HCT116 (cell line): ENCODE measurements at regions not wholly inside any gene's neighbourhood (a gene's known extent, or its start where the extent isn't known, plus 50 kb on each side); places are given as distances from the start of the nearest gene placed in this dataset.

ENCODE experiments used
- ATAC-seq: fragments of 200-7000 bp; cut with Tn5 transposase; 2 replicates; pipeline ENCODE4 v1.9.1; 2020; ENCODE audit warnings: mild to moderate bottlenecking, moderate library complexity
- BruUV-seq: library from RNA; stranded (reverse); fragments of 400-500 nt; replicated peaks from 2 replicates; lab custom pipeline; 2021; lab: Mats Ljungman, UMichigan
- CTCF ChIA-PET: fragments of 300-600 bp; sonication (Branson Sonifier 250); formaldehyde crosslinking; loops from one replicate; lab custom pipeline; 2021; ENCODE audit warnings: antibody characterized with exemption; lab: Charles Lee
- POLR2A ChIA-PET: fragments of 300-600, 350-600 bp; sonication (Branson Sonifier 250); formaldehyde crosslinking; loops from one replicate; lab custom pipeline; 2021; ENCODE audit warnings: antibody characterized with exemption; lab: Charles Lee
- RAD21 ChIA-PET, 2 experiments: fragments of 300-600 bp; sonication (Branson Sonifier 250); formaldehyde crosslinking; loops; one replicate each; lab custom pipeline; 2023; ENCODE audit warnings: low total read pairs in 2 of 2; ENCODE audit not compliant: uncharacterized antibody in 2 of 2, unreplicated experiment in 2 of 2, low non-redundant PET in 1 of 2; lab: Charles Lee
- DNase-seq: peaks from one replicate; pipeline ENCODE4 v3.0.0-alpha.2; 2010; ENCODE audit warnings: low read depth, low spot score
- H2AFZ ChIP-seq: fragments of 200-600 bp; shearing (Covaris generic), sonication (generic); 2 replicates; pipeline ENCODE4 v1.6.1; 2017; ENCODE audit warnings: low read depth, mixed run types, mixed read lengths, antibody characterized with exemption, low read length; ENCODE audit not compliant: poor library complexity, severe bottlenecking
- H3K27ac ChIP-seq: 2 replicates; pipeline ENCODE4 v1.5.1; 2012; ENCODE audit warnings: low read depth, low read length
- H3K27me3 ChIP-seq: fragments of 200-600 bp; sonication (generic); 2 replicates; pipeline ENCODE4 v1.6.1; 2016; ENCODE audit warnings: mixed run types, low read length, mixed read lengths; ENCODE audit not compliant: insufficient read depth
- H3K36me3 ChIP-seq, 2 experiments: fragments of 200-500 bp in 1 of 2; fragments of 200-600 bp in 1 of 2; sonication (Bioruptor generic) in 1 of 2; sonication (generic) in 1 of 2; 2 replicates each; pipeline versions ENCODE4 v1.5.1 to v1.6.1; 2014 to 2016; ENCODE audit warnings: low read length in 2 of 2, inconsistent platforms in 1 of 2, mixed read lengths in 1 of 2, mixed run types in 1 of 2; ENCODE audit not compliant: insufficient read depth in 2 of 2, control insufficient read depth in 1 of 2
- H3K4me1 ChIP-seq, 2 experiments: fragments of 200-600 bp in 1 of 2; sonication (generic) in 1 of 2; 2 replicates each; pipeline versions ENCODE4 v1.5.1 to v1.6.1; 2012 to 2017; ENCODE audit warnings: low read length in 2 of 2, inconsistent platforms in 1 of 2, mild to moderate bottlenecking in 1 of 2, mixed read lengths in 1 of 2, mixed run types in 1 of 2, moderate library complexity in 1 of 2; ENCODE audit not compliant: insufficient read depth in 2 of 2, control insufficient read depth in 1 of 2
- H3K4me2 ChIP-seq: fragments of 200-600 bp; sonication (generic); 2 replicates; pipeline ENCODE4 v1.6.1; 2017; ENCODE audit warnings: mixed run types, low read length, mixed read lengths
- H3K4me3 ChIP-seq, 2 experiments: fragments of 200-600 bp in 1 of 2; sonication (generic) in 1 of 2; replicated peaks in 1 of 2; 2 replicates each; pipeline ENCODE4 v1.5.1; 2011 to 2016; ENCODE audit warnings: low read length in 2 of 2, control low read depth in 1 of 2, low read depth in 1 of 2, mild to moderate bottlenecking in 1 of 2, mixed read lengths in 1 of 2, mixed run types in 1 of 2
- H3K79me2 ChIP-seq: fragments of 200-600 bp; sonication (generic); 2 replicates; pipeline ENCODE4 v1.6.1; 2017; ENCODE audit warnings: mild to moderate bottlenecking, mixed run types, low read length, moderate library complexity, mixed read lengths; ENCODE audit not compliant: insufficient read depth
- H3K9ac ChIP-seq: fragments of 200-600 bp; sonication (generic); 2 replicates; pipeline ENCODE4 v1.6.1; 2016; ENCODE audit warnings: low read length, mixed read lengths
- H3K9me2 ChIP-seq: fragments of 200-600 bp; sonication (generic), shearing (Covaris generic); 2 replicates; pipeline ENCODE4 v1.6.1; 2017; ENCODE audit warnings: mixed run types, mild to moderate bottlenecking, moderate library complexity; ENCODE audit not compliant: insufficient read depth
- H3K9me3 ChIP-seq, 2 experiments: fragments of 200-500 bp in 1 of 2; fragments of 200-600 bp in 1 of 2; sonication (Bioruptor generic) in 1 of 2; sonication (generic) in 1 of 2; 2 replicates each; pipeline ENCODE4 v1.6.1; 2014 to 2017; ENCODE audit warnings: low read length in 2 of 2, mixed read lengths in 2 of 2, inconsistent platforms in 1 of 2, low read depth in 1 of 2, mild to moderate bottlenecking in 1 of 2, mixed run types in 1 of 2, moderate library complexity in 1 of 2; ENCODE audit not compliant: control insufficient read depth in 1 of 2, insufficient read depth in 1 of 2
- H4K20me1 ChIP-seq: fragments of 200-600 bp; sonication (generic), shearing (Covaris generic); 2 replicates; pipeline ENCODE4 v1.6.1; 2017; ENCODE audit warnings: mixed run types, mild to moderate bottlenecking, moderate library complexity; ENCODE audit not compliant: insufficient read depth
- CEBPB ChIP-seq: IDR thresholded peaks from 2 replicates; pipeline ENCODE4 v1.6.1; 2012; ENCODE audit warnings: low read depth
- CTCF ChIP-seq, 3 experiments: fragments of 200-600 bp in 1 of 3; sonication (generic) in 1 of 3; IDR thresholded peaks in 2 of 3; conservative IDR thresholded peaks in 1 of 3; 2 replicates each; pipeline ENCODE4 v1.5.1; 2012 to 2017; ENCODE audit warnings: low read depth in 2 of 3, low read length in 2 of 3, antibody characterized with exemption in 1 of 3, borderline replicate concordance in 1 of 3, control low read depth in 1 of 3, mild to moderate bottlenecking in 1 of 3, mixed read lengths in 1 of 3, mixed run types in 1 of 3, moderate library complexity in 1 of 3; ENCODE audit not compliant: insufficient read depth in 1 of 3
- POLR2A ChIP-seq: IDR thresholded peaks from 2 replicates; pipeline ENCODE4 v1.7.0; 2011; ENCODE audit warnings: borderline replicate concordance; ENCODE audit not compliant: insufficient read depth, insufficient read length; ENCODE audit errors: extremely low read depth
- REST ChIP-seq: IDR thresholded peaks from 2 replicates; pipeline ENCODE4 v1.6.1; 2012; ENCODE audit warnings: low read depth
- SIN3A ChIP-seq: IDR thresholded peaks from 2 replicates; pipeline ENCODE4 v1.6.1; 2012; ENCODE audit warnings: low read depth
- YY1 ChIP-seq: IDR thresholded peaks from 2 replicates; pipeline ENCODE4 v1.6.1; 2011; ENCODE audit warnings: low read length, low read depth, moderate library complexity, mild to moderate bottlenecking; ENCODE audit not compliant: insufficient replicate concordance; ENCODE audit errors: extremely low read depth
- ZBTB33 ChIP-seq: IDR thresholded peaks from 2 replicates; pipeline ENCODE4 v1.6.1; 2011; ENCODE audit warnings: mild to moderate bottlenecking, low read length, moderate library complexity; ENCODE audit not compliant: insufficient replicate concordance; ENCODE audit errors: extremely low read depth
- intact Hi-C: fragments of 100-400 bp; cut with micrococcal nuclease; formaldehyde crosslinking; loops from 2 replicates; pipeline ENCODE4 v1.10.0; 2022

- Histone ChIP-seq H4K20me1 (no peaks in the 10 kb centered on the region), H3K9me3 (no peaks in the 10 kb centered on the region), H3K4me2 (no peak overlapping the region), H3K27me3 (no peaks in the 10 kb centered on the region), H3K9me2 (no peaks in the 10 kb centered on the region), H3K36me3 (no peaks in the 10 kb centered on the region), H3K9ac (no peak overlapping the region), H2AFZ (no peak overlapping the region), H3K4me1 (no peaks in the 10 kb centered on the region), H3K4me3 (no peak overlapping the region), H3K27ac (no peak overlapping the region), H3K79me2 (no peaks in the 10 kb centered on the region)
- intact Hi-C loops, result no loop called here
- DNase-seq (no peak), ATAC-seq (no peak)
- CTCF ChIA-PET, result interaction anchor here (1.3 kb wide), 1 partner anchor 33 kb away, joined by 3 read pairs; no protein-coding TSS in a partner anchor
- RAD21 ChIA-PET, result no interaction called here
- POLR2A ChIA-PET, result no interaction called here
- TF ChIP-seq POLR2A (no peak), SIN3A (no peak), ZBTB33 (no peak)
- no TSS peak for BruUV-seq
Measured at GRCh38 chr5:61625137-61625561, 293.1 kb downstream of the ZSWIM6 start.

- intact Hi-C loops, result no loop called here
- POLR2A ChIA-PET, result no interaction called here
- H3K4me3 ChIP-seq, result no peak overlapping the region
- RAD21 ChIA-PET, result no interaction called here
- CTCF ChIA-PET, result no interaction called here
- no TSS peak for BruUV-seq
- no peak overlapping the region for H3K9ac ChIP-seq
- no peaks in the 10 kb centered on the region for H3K79me2 ChIP-seq
- H3K27ac ChIP-seq, result no peak overlapping the region
- no peak for DNase-seq
- H4K20me1 ChIP-seq, result no peaks in the 10 kb centered on the region
- ATAC-seq, result no peak
- H3K4me1 ChIP-seq, result no peaks in the 10 kb centered on the region
- H2AFZ ChIP-seq, result no peak overlapping the region
- no peaks in the 10 kb centered on the region for H3K36me3 ChIP-seq
- no peaks in the 10 kb centered on the region for H3K9me3 ChIP-seq
- H3K27me3 ChIP-seq, result no peaks in the 10 kb centered on the region
- no peaks in the 10 kb centered on the region for H3K9me2 ChIP-seq
- no peak overlapping the region for H3K4me2 ChIP-seq
- TF ChIP-seq YY1 (no peak), CTCF (IDR thresholded peaks at IDR 0.05 in 2 of 3, conservative IDR thresholded peaks at IDR 0.05 in 1 of 3; ENCODE audit: borderline replicate concordance in 1 of 3, insufficient read depth in 1 of 3, low read depth in 2 of 3, low read length in 2 of 3) (no peak), CEBPB (no peak), REST (no peak)
Measured at GRCh38 chr5:61625681-61626621, 293.9 kb downstream of the ZSWIM6 start.
